Activated CD8-positive, alpha-beta memory T cell treated with anti-CD3 and anti-CD28 coated beads, Interleukin-2, amount 10 ng/mL, durations not matched to agents 7 days and 5 days (primary cell): ENCODE measurements at regions not wholly inside any gene's neighbourhood (a gene's known extent, or its start where the extent isn't known, plus 50 kb on each side); places are given as distances from the start of the nearest gene placed in this dataset.
"Not testable (repeated sequence)": the region's sequence is repeated elsewhere in the genome, so short reads cannot be mapped to it uniquely, and the experiment has no call there.

Source experiments
- ATAC-seq: fragments of 150-1000 bp; cut with Tn5 transposase; one replicate; pipeline ENCODE4 v1.10.0; 2021; ENCODE audit warnings: moderate library complexity
- CTCF ChIA-PET: fragments of 350-600 bp; sonication (Branson Sonifier 250); formaldehyde crosslinking; loops from one replicate; lab custom pipeline; 2021; ENCODE audit warnings: antibody characterized with exemption; lab: Charles Lee
- DNase-seq: peaks from one replicate; pipeline ENCODE4 v3.0.0-alpha.2; 2020
- H3K27ac Mint-ChIP-seq: one replicate; pipeline ENCODE4 v1.8.0; 2021; ENCODE audit warnings: mild to moderate bottlenecking, mixed read lengths
- H3K27me3 Mint-ChIP-seq: one replicate; pipeline ENCODE4 v1.8.0; 2021; ENCODE audit warnings: mixed read lengths
- H3K36me3 Mint-ChIP-seq: one replicate; pipeline ENCODE4 v1.8.0; 2021; ENCODE audit warnings: mild to moderate bottlenecking, mixed read lengths
- H3K4me1 Mint-ChIP-seq: one replicate; pipeline ENCODE4 v1.8.0; 2021; ENCODE audit warnings: mixed read lengths
- H3K4me3 Mint-ChIP-seq: one replicate; pipeline ENCODE4 v1.8.0; 2021; ENCODE audit warnings: mild to moderate bottlenecking, moderate library complexity, mixed read lengths
- H3K9me3 Mint-ChIP-seq: one replicate; pipeline ENCODE4 v1.8.0; 2022; ENCODE audit warnings: low read depth, mixed read lengths

- CTCF ChIA-PET = no interaction called here
- no peak for ATAC-seq
- Mint-ChIP-seq H3K27ac (no peak overlapping the region), H3K9me3 (no peaks in the 10 kb centered on the region), H3K4me3 (no peak overlapping the region), H3K27me3 (no peaks in the 10 kb centered on the region), H3K4me1 (no peaks in the 10 kb centered on the region), H3K36me3 (no peaks in the 10 kb centered on the region)
- no peak for DNase-seq
Measured at GRCh38 chr2:35741556-35741955, 614.0 kb upstream of the CRIM1 start.

- H3K4me1 Mint-ChIP-seq = no peaks in the 10 kb centered on the region
- DNase-seq = no peak
- H3K27ac Mint-ChIP-seq = no peak overlapping the region
- H3K27me3 Mint-ChIP-seq = no peaks in the 10 kb centered on the region
- no peak for ATAC-seq
- H3K4me3 Mint-ChIP-seq = no peak overlapping the region
- CTCF ChIA-PET = no interaction called here
- H3K9me3 Mint-ChIP-seq = no peaks in the 10 kb centered on the region
- H3K36me3 Mint-ChIP-seq = no peaks in the 10 kb centered on the region
Measured at GRCh38 chr2:35731674-35732073, 623.9 kb upstream of the CRIM1 start.

GRCh38 chr2:35714883-35715282 lies 640.7 kb upstream of the CRIM1 start:
- Mint-ChIP-seq H3K9me3 (no peaks in the 10 kb centered on the region), H3K4me3 (no peak overlapping the region), H3K36me3 (no peaks in the 10 kb centered on the region), H3K4me1 (no peaks in the 10 kb centered on the region), H3K27me3 (no peaks in the 10 kb centered on the region), H3K27ac (no peak overlapping the region)
- CTCF ChIA-PET = no interaction called here
- ATAC-seq (no peak), DNase-seq (no peak)

GRCh38 chr2:35708411-35708923 lies 647.1 kb upstream of the CRIM1 start:
- Mint-ChIP-seq H3K27me3 (no peaks in the 10 kb centered on the region), H3K4me3 (no peak overlapping the region), H3K27ac (no peak overlapping the region), H3K9me3 (no peaks in the 10 kb centered on the region), H3K4me1 (no peaks in the 10 kb centered on the region), H3K36me3 (no peaks in the 10 kb centered on the region)
- DNase-seq (no peak), ATAC-seq (no peak)
- CTCF ChIA-PET = no interaction called here

GRCh38 chr2:35688309-35688708 lies 667.3 kb upstream of the CRIM1 start:
- no peak for DNase-seq
- no peak for ATAC-seq
- no peak overlapping the region for H3K27ac Mint-ChIP-seq
- H3K36me3 Mint-ChIP-seq = no peaks in the 10 kb centered on the region
- no peaks in the 10 kb centered on the region for H3K27me3 Mint-ChIP-seq
- H3K4me1 Mint-ChIP-seq = no peaks in the 10 kb centered on the region
- no peaks in the 10 kb centered on the region for H3K9me3 Mint-ChIP-seq
- CTCF ChIA-PET = no interaction called here
- no peak overlapping the region for H3K4me3 Mint-ChIP-seq

- CTCF ChIA-PET = no interaction called here
- Mint-ChIP-seq H3K9me3 (no peaks in the 10 kb centered on the region), H3K4me3 (no peak overlapping the region)
Measured at GRCh38 chr2:35651688-35652323, 703.8 kb upstream of the CRIM1 start.

GRCh38 chr2:35614640-35615039 lies 740.9 kb upstream of the CRIM1 start:
- no peaks in the 10 kb centered on the region for H3K4me1 Mint-ChIP-seq
- H3K27me3 Mint-ChIP-seq = no peaks in the 10 kb centered on the region
- ATAC-seq = no peak
- H3K4me3 Mint-ChIP-seq = no peak overlapping the region
- no peaks in the 10 kb centered on the region for H3K9me3 Mint-ChIP-seq
- no peak overlapping the region for H3K27ac Mint-ChIP-seq
- no peaks in the 10 kb centered on the region for H3K36me3 Mint-ChIP-seq
- no peak for DNase-seq
- CTCF ChIA-PET = no interaction called here

More at GRCh38 chr2:35651688-35652323, 703.8 kb upstream of the CRIM1 start:
- ATAC-seq (no peak), DNase-seq (no peak)
- no peak overlapping the region for H3K27ac Mint-ChIP-seq
- H3K27me3 Mint-ChIP-seq = no peaks in the 10 kb centered on the region
- no peaks in the 10 kb centered on the region for H3K36me3 Mint-ChIP-seq
- no peaks in the 10 kb centered on the region for H3K4me1 Mint-ChIP-seq

- DNase-seq = no peak
Measured at GRCh38 chr2:35606394-35606793, 749.2 kb upstream of the CRIM1 start.

GRCh38 chr2:35598310-35598709 lies 757.3 kb upstream of the CRIM1 start:
- Mint-ChIP-seq H3K9me3 (peaks cover 10% of the 10 kb centered on the region), H3K4me3 (no peak overlapping the region), H3K4me1 (no peaks in the 10 kb centered on the region), H3K27me3 (no peaks in the 10 kb centered on the region), H3K36me3 (no peaks in the 10 kb centered on the region), H3K27ac (no peak overlapping the region)
- CTCF ChIA-PET = no interaction called here
- DNase-seq (no peak), ATAC-seq (no peak)

More at GRCh38 chr2:35606394-35606793, 749.2 kb upstream of the CRIM1 start:
- no peak overlapping the region for H3K27ac Mint-ChIP-seq
- H3K4me1 Mint-ChIP-seq = no peaks in the 10 kb centered on the region
- H3K9me3 Mint-ChIP-seq = no peaks in the 10 kb centered on the region
- CTCF ChIA-PET = no interaction called here
- no peaks in the 10 kb centered on the region for H3K36me3 Mint-ChIP-seq
- no peak overlapping the region for H3K4me3 Mint-ChIP-seq
- ATAC-seq = no peak
- no peaks in the 10 kb centered on the region for H3K27me3 Mint-ChIP-seq

GRCh38 chr2:35591886-35592285 lies 763.7 kb upstream of the CRIM1 start:
- Mint-ChIP-seq H3K36me3 (no peaks in the 10 kb centered on the region), H3K9me3 (peaks cover 5% of the 10 kb centered on the region), H3K27me3 (no peaks in the 10 kb centered on the region), H3K4me1 (no peaks in the 10 kb centered on the region), H3K4me3 (no peak overlapping the region), H3K27ac (no peak overlapping the region)
- DNase-seq (no peak), ATAC-seq (no peak)
- CTCF ChIA-PET = no interaction called here

- no peaks in the 10 kb centered on the region for H3K4me1 Mint-ChIP-seq
Measured at GRCh38 chr2:35585972-35586371, 769.6 kb upstream of the CRIM1 start.

GRCh38 chr2:35582637-35583036 lies 772.9 kb upstream of the CRIM1 start:
- Mint-ChIP-seq H3K27me3 (no peaks in the 10 kb centered on the region), H3K4me3 (no peak overlapping the region), H3K27ac (no peak overlapping the region), H3K9me3 (peaks cover 9% of the 10 kb centered on the region), H3K4me1 (no peaks in the 10 kb centered on the region), H3K36me3 (no peaks in the 10 kb centered on the region)
- DNase-seq = no peak
- no peak for ATAC-seq
- CTCF ChIA-PET = no interaction called here

More at GRCh38 chr2:35585972-35586371, 769.6 kb upstream of the CRIM1 start:
- Mint-ChIP-seq H3K9me3 (peaks cover 7% of the 10 kb centered on the region), H3K27ac (no peak overlapping the region), H3K36me3 (no peaks in the 10 kb centered on the region), H3K27me3 (no peaks in the 10 kb centered on the region), H3K4me3 (no peak overlapping the region)
- ATAC-seq (no peak), DNase-seq (no peak)
- CTCF ChIA-PET = no interaction called here

- ATAC-seq (no peak), DNase-seq (no peak)
- Mint-ChIP-seq H3K4me1 (no peaks in the 10 kb centered on the region), H3K36me3 (no peaks in the 10 kb centered on the region), H3K27ac (no peak overlapping the region), H3K9me3 (peaks cover 9% of the 10 kb centered on the region), H3K27me3 (no peaks in the 10 kb centered on the region), H3K4me3 (no peak overlapping the region)
- CTCF ChIA-PET = interaction anchor here (0.7 kb wide), 2 partner anchors 14 to 297 kb away, joined by 3 to 4 read pairs; no protein-coding TSS in a partner anchor
Measured at GRCh38 chr2:35580956-35581355, 774.6 kb upstream of the CRIM1 start.

- DNase-seq, ATAC-seq, CTCF ChIA-PET, H3K4me1 Mint-ChIP-seq, H3K27me3 Mint-ChIP-seq, H3K36me3 Mint-ChIP-seq, H3K27ac Mint-ChIP-seq, H3K9me3 Mint-ChIP-seq, H3K4me3 Mint-ChIP-seq: not testable (repeated sequence)
Measured at GRCh38 chr2:35568574-35568973, 787.0 kb upstream of the CRIM1 start.
